HG02852 (cell line): ENCODE measurements at regions not wholly inside any gene's neighbourhood (a gene's known extent, or its start where the extent isn't known, plus 50 kb on each side); places are given as distances from the start of the nearest gene placed in this dataset.

ENCODE experiments used
- ATAC-seq: cut with Tn5 transposase; IDR thresholded peaks from one replicate; pipeline ENCODE4 v1.9.1; 2021; ENCODE audit warnings: mild to moderate bottlenecking, moderate library complexity; ENCODE audit not compliant: unreplicated experiment

- ATAC-seq = no peak
Measured at GRCh38 chr1:75984781-75985180, 52.6 kb upstream of the ASB17 start.

GRCh38 chr1:75985827-75986226, 53.6 kb upstream of the ASB17 start:
- peak; percentile 80 for ATAC-seq

GRCh38 chr1:75986478-75986877, 54.3 kb upstream of the ASB17 start:
- ATAC-seq = no peak

- no peak for ATAC-seq
Measured at GRCh38 chr1:75989121-75989520, 56.9 kb upstream of the ASB17 start.

- ATAC-seq = no peak
Measured at GRCh38 chr1:75990686-75991085, 58.5 kb upstream of the ASB17 start.

- ATAC-seq = peak; percentile 61
Measured at GRCh38 chr1:75991497-75992114, 59.4 kb upstream of the ASB17 start.

- no peak for ATAC-seq
Measured at GRCh38 chr1:75992312-75992711, 60.1 kb upstream of the ASB17 start.

GRCh38 chr1:75993661-75994060, 61.5 kb upstream of the ASB17 start:
- no peak for ATAC-seq

- ATAC-seq = no peak
Measured at GRCh38 chr1:75996196-75996595, 64.0 kb upstream of the ASB17 start.

GRCh38 chr1:75999034-75999433, 66.8 kb upstream of the ASB17 start:
- ATAC-seq = no peak

GRCh38 chr1:76003946-76004345, 70.6 kb upstream of the ST6GALNAC3 start:
- no peak for ATAC-seq

GRCh38 chr1:76005765-76006164, 68.8 kb upstream of the ST6GALNAC3 start:
- ATAC-seq = no peak

- ATAC-seq = no peak
Measured at GRCh38 chr1:76006234-76006633, 68.3 kb upstream of the ST6GALNAC3 start.

GRCh38 chr1:76010802-76011201, 63.7 kb upstream of the ST6GALNAC3 start:
- ATAC-seq = no peak

- no peak for ATAC-seq
Measured at GRCh38 chr1:76012341-76013205, 62.0 kb upstream of the ST6GALNAC3 start.

- ATAC-seq = no peak
Measured at GRCh38 chr1:76013206-76013581, 61.4 kb upstream of the ST6GALNAC3 start.

GRCh38 chr1:76015478-76016103, 59.0 kb upstream of the ST6GALNAC3 start:
- no peak for ATAC-seq

- ATAC-seq = no peak
Measured at GRCh38 chr1:76018045-76018444, 56.5 kb upstream of the ST6GALNAC3 start.

- ATAC-seq = no peak
Measured at GRCh38 chr1:76021846-76022245, 52.7 kb upstream of the ST6GALNAC3 start.

- ATAC-seq = no peak
Measured at GRCh38 chr1:76023669-76024435, 50.7 kb upstream of the ST6GALNAC3 start.
